PC-9 (cell line): ENCODE measurements at regions not wholly inside any gene's neighbourhood (a gene's known extent, or its start where the extent isn't known, plus 50 kb on each side); places are given as distances from the start of the nearest gene placed in this dataset.
A peak's percentile ranks its signal among the peaks of the same experiment; 100 is the strongest.

Experiments used
- CTCF ChIP-seq: fragments of 200-600 bp; sonication (generic); conservative IDR thresholded peaks from 2 replicates; pipeline ENCODE4 v1.6.1; 2017; ENCODE audit warnings: mixed run types, antibody characterized with exemption, mild to moderate bottlenecking, moderate library complexity
- EZH2 ChIP-seq: fragments of 200-600 bp; sonication (generic); IDR thresholded peaks from 2 replicates; pipeline ENCODE4 v1.8.0; 2017; ENCODE audit warnings: antibody characterized with exemption, low read depth

- TF ChIP-seq CTCF = peak; percentile 67
- TF ChIP-seq EZH2 = no peak
Observed at GRCh38 chr17:11144358-11145233, 96.4 kb upstream of the SHISA6 start.
